K562 (cell line): ENCODE measurements at regions not wholly inside any gene's neighbourhood (a gene's known extent, or its start where the extent isn't known, plus 50 kb on each side); places are given as distances from the start of the nearest gene placed in this dataset.

Source experiments
- HDAC2 ChIP-seq: fragments of 450-650 bp; IDR thresholded peaks from 2 replicates; pipeline ENCODE4 v1.6.1; 2016; ENCODE audit warnings: mild to moderate bottlenecking
- NFYB ChIP-seq: IDR thresholded peaks from 2 replicates; pipeline ENCODE4 v1.6.1; 2011; ENCODE audit warnings: mild to moderate bottlenecking, moderate library complexity; ENCODE audit not compliant: insufficient read length; ENCODE audit errors: extremely low read depth
- ZNF586 ChIP-seq: fragments of 450-650 bp; formaldehyde crosslinking; conservative IDR thresholded peaks from 2 replicates; pipeline ENCODE4 v1.4.0; 2020; ENCODE audit warnings: mild to moderate bottlenecking, moderate library complexity
- TF ChIP-seq, protein P1 (sequence below): fragments of 450-650 bp; IDR thresholded peaks from 2 replicates; pipeline ENCODE4 v1.6.1; 2016; ENCODE audit warnings: mild to moderate bottlenecking, moderate library complexity
- TF ChIP-seq, protein P2 (sequence below): fragments of 450-650 bp; IDR thresholded peaks from 2 replicates; pipeline ENCODE4 v1.6.1; 2016; ENCODE audit warnings: missing biosample characterization, missing genetic modification characterization
- TF ChIP-seq, protein P3 (sequence below): sonication (generic); formaldehyde crosslinking; IDR thresholded peaks from 2 replicates; pipeline ENCODE4 v1.8.0; 2022; ENCODE audit warnings: mild to moderate bottlenecking, missing genetic modification reagents

DNA sequence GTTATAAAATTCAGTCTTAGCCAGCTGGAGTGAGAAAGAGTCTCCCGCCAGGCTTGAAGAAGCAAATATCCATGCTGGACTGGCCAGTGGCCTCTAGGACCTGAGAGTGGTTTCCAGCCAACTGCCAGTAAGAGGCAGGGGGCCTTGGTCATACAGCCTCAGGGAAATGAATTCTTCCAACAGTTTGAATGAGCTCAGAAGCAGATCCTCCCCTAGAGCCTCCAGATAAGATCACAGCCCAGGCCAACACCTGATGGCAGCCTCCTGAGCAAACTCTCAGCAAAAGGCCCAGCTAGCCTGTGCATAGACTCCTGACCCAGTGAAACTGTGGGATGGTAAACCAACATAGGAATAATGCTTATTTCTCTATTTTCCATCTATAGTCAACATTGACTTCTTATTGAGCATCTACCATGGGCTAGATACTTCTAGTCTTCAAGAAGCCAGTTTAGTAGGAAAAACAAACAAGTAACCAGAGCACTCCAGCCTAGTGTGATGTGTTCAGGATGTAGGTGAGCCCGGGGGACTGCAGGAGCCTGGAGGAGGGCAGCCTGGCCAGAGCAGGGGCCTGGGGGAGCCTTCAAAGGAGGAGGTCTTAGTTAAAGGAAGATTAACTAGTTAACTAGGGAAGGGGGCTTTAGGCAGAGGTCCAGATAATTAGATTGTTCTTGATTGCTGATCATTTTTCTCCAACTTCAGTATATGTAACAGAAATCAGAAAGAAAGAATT lies 115.4 kb upstream of the ADO start (continued):
- TF ChIP-seq HDAC2, result no peak
- TF ChIP-seq, protein P1, sequence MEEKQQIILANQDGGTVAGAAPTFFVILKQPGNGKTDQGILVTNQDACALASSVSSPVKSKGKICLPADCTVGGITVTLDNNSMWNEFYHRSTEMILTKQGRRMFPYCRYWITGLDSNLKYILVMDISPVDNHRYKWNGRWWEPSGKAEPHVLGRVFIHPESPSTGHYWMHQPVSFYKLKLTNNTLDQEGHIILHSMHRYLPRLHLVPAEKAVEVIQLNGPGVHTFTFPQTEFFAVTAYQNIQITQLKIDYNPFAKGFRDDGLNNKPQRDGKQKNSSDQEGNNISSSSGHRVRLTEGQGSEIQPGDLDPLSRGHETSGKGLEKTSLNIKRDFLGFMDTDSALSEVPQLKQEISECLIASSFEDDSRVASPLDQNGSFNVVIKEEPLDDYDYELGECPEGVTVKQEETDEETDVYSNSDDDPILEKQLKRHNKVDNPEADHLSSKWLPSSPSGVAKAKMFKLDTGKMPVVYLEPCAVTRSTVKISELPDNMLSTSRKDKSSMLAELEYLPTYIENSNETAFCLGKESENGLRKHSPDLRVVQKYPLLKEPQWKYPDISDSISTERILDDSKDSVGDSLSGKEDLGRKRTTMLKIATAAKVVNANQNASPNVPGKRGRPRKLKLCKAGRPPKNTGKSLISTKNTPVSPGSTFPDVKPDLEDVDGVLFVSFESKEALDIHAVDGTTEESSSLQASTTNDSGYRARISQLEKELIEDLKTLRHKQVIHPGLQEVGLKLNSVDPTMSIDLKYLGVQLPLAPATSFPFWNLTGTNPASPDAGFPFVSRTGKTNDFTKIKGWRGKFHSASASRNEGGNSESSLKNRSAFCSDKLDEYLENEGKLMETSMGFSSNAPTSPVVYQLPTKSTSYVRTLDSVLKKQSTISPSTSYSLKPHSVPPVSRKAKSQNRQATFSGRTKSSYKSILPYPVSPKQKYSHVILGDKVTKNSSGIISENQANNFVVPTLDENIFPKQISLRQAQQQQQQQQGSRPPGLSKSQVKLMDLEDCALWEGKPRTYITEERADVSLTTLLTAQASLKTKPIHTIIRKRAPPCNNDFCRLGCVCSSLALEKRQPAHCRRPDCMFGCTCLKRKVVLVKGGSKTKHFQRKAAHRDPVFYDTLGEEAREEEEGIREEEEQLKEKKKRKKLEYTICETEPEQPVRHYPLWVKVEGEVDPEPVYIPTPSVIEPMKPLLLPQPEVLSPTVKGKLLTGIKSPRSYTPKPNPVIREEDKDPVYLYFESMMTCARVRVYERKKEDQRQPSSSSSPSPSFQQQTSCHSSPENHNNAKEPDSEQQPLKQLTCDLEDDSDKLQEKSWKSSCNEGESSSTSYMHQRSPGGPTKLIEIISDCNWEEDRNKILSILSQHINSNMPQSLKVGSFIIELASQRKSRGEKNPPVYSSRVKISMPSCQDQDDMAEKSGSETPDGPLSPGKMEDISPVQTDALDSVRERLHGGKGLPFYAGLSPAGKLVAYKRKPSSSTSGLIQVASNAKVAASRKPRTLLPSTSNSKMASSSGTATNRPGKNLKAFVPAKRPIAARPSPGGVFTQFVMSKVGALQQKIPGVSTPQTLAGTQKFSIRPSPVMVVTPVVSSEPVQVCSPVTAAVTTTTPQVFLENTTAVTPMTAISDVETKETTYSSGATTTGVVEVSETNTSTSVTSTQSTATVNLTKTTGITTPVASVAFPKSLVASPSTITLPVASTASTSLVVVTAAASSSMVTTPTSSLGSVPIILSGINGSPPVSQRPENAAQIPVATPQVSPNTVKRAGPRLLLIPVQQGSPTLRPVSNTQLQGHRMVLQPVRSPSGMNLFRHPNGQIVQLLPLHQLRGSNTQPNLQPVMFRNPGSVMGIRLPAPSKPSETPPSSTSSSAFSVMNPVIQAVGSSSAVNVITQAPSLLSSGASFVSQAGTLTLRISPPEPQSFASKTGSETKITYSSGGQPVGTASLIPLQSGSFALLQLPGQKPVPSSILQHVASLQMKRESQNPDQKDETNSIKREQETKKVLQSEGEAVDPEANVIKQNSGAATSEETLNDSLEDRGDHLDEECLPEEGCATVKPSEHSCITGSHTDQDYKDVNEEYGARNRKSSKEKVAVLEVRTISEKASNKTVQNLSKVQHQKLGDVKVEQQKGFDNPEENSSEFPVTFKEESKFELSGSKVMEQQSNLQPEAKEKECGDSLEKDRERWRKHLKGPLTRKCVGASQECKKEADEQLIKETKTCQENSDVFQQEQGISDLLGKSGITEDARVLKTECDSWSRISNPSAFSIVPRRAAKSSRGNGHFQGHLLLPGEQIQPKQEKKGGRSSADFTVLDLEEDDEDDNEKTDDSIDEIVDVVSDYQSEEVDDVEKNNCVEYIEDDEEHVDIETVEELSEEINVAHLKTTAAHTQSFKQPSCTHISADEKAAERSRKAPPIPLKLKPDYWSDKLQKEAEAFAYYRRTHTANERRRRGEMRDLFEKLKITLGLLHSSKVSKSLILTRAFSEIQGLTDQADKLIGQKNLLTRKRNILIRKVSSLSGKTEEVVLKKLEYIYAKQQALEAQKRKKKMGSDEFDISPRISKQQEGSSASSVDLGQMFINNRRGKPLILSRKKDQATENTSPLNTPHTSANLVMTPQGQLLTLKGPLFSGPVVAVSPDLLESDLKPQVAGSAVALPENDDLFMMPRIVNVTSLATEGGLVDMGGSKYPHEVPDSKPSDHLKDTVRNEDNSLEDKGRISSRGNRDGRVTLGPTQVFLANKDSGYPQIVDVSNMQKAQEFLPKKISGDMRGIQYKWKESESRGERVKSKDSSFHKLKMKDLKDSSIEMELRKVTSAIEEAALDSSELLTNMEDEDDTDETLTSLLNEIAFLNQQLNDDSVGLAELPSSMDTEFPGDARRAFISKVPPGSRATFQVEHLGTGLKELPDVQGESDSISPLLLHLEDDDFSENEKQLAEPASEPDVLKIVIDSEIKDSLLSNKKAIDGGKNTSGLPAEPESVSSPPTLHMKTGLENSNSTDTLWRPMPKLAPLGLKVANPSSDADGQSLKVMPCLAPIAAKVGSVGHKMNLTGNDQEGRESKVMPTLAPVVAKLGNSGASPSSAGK, result no peak
- TF ChIP-seq, protein P2, sequence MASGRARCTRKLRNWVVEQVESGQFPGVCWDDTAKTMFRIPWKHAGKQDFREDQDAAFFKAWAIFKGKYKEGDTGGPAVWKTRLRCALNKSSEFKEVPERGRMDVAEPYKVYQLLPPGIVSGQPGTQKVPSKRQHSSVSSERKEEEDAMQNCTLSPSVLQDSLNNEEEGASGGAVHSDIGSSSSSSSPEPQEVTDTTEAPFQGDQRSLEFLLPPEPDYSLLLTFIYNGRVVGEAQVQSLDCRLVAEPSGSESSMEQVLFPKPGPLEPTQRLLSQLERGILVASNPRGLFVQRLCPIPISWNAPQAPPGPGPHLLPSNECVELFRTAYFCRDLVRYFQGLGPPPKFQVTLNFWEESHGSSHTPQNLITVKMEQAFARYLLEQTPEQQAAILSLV (tag), result no peak
- no peak for TF ChIP-seq NFYB
- TF ChIP-seq, protein P3, sequence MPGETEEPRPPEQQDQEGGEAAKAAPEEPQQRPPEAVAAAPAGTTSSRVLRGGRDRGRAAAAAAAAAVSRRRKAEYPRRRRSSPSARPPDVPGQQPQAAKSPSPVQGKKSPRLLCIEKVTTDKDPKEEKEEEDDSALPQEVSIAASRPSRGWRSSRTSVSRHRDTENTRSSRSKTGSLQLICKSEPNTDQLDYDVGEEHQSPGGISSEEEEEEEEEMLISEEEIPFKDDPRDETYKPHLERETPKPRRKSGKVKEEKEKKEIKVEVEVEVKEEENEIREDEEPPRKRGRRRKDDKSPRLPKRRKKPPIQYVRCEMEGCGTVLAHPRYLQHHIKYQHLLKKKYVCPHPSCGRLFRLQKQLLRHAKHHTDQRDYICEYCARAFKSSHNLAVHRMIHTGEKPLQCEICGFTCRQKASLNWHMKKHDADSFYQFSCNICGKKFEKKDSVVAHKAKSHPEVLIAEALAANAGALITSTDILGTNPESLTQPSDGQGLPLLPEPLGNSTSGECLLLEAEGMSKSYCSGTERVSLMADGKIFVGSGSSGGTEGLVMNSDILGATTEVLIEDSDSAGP, result no peak
- no peak for TF ChIP-seq ZNF586 (CRISPR knock-in tag)
- TF ChIP-seq, all 486 proteins: peak for 0
